ENCODE measurements at regions not wholly inside any gene's neighbourhood (a gene's known extent, or its start where the extent isn't known, plus 50 kb on each side); places are given as distances from the start of the nearest gene placed in this dataset.

GRCh38 chr5:97408331-97408730 lies 225.3 kb upstream of the RIOK2 start:
- Histone ChIP-seq H3K4me3 (no peak overlapping the region), H3K27me3 (no peaks in the 10 kb centered on the region), H3K36me3 (no peaks in the 10 kb centered on the region), H3K27ac (no peak overlapping the region), H3K9me3 (no peaks in the 10 kb centered on the region), H3K4me1 (no peaks in the 10 kb centered on the region)
- no peak for TF ChIP-seq CTCF (IDR thresholded peaks at IDR 0.05)
- intact Hi-C loops (cut with DNase I), result no loop called here
- no peak for DNase-seq (ENCODE audit: extremely low spot score in 2 of 2)

- Histone ChIP-seq H3K36me3 (no peaks in the 10 kb centered on the region), H3K4me1 (no peaks in the 10 kb centered on the region), H3K9me3 (no peaks in the 10 kb centered on the region), H3K27me3 (no peaks in the 10 kb centered on the region), H3K27ac (no peak overlapping the region), H3K4me3 (no peak overlapping the region)
- DNase-seq (ENCODE audit: extremely low spot score in 2 of 2), result no peak
- TF ChIP-seq POLR2AphosphoS5 (IDR thresholded peaks at IDR 0.05; ENCODE audit: insufficient read depth in 1 of 2, low read depth in 1 of 2) (no peak), CTCF (IDR thresholded peaks at IDR 0.05) (no peak), POLR2A (IDR thresholded peaks at IDR 0.05) (no peak)
- intact Hi-C loops (cut with DNase I), result no loop called here
These were observed 229.9 kb upstream of the RIOK2 start for GRCh38 chr5:97412959-97413358.

- Histone ChIP-seq H3K27me3 (no peaks in the 10 kb centered on the region), H3K4me3 (no peak overlapping the region), H3K36me3 (no peaks in the 10 kb centered on the region), H3K27ac (no peak overlapping the region), H3K9me3 (no peaks in the 10 kb centered on the region), H3K4me1 (no peaks in the 10 kb centered on the region)
- DNase-seq (ENCODE audit: extremely low spot score in 2 of 2), result no peak
- intact Hi-C loops (cut with DNase I), result no loop called here
- TF ChIP-seq POLR2AphosphoS5 (IDR thresholded peaks at IDR 0.05; ENCODE audit: insufficient read depth in 1 of 2, low read depth in 1 of 2) (no peak), CTCF (IDR thresholded peaks at IDR 0.05) (no peak), POLR2A (IDR thresholded peaks at IDR 0.05) (no peak)
These were observed 234.9 kb upstream of the RIOK2 start for GRCh38 chr5:97417986-97418385.

- no peaks in the 10 kb centered on the region for H3K27me3 ChIP-seq
- H3K27ac ChIP-seq, result no peak overlapping the region
- no peaks in the 10 kb centered on the region for H3K9me3 ChIP-seq
- no peaks in the 10 kb centered on the region for H3K4me1 ChIP-seq
- DNase-seq (ENCODE audit: extremely low spot score in 2 of 2), result no peak
- no peaks in the 10 kb centered on the region for H3K36me3 ChIP-seq
- intact Hi-C loops (cut with DNase I), result no loop called here
- no peak for TF ChIP-seq POLR2AphosphoS5 (IDR thresholded peaks at IDR 0.05; ENCODE audit: insufficient read depth in 1 of 2, low read depth in 1 of 2)
- TF ChIP-seq POLR2A (IDR thresholded peaks at IDR 0.05), result no peak
- no peak for TF ChIP-seq CTCF (IDR thresholded peaks at IDR 0.05)
- H3K4me3 ChIP-seq, result no peak overlapping the region
These were observed 235.4 kb upstream of the RIOK2 start for GRCh38 chr5:97418462-97418861.

GRCh38 chr5:97420646-97421045 lies 237.6 kb upstream of the RIOK2 start:
- H3K27ac ChIP-seq, result no peak overlapping the region
- H3K27me3 ChIP-seq, result no peaks in the 10 kb centered on the region
- TF ChIP-seq CTCF (IDR thresholded peaks at IDR 0.05), result no peak
- TF ChIP-seq POLR2AphosphoS5 (IDR thresholded peaks at IDR 0.05; ENCODE audit: insufficient read depth in 1 of 2, low read depth in 1 of 2), result no peak
- no peak for TF ChIP-seq POLR2A (IDR thresholded peaks at IDR 0.05)
- H3K4me3 ChIP-seq, result no peak overlapping the region
- intact Hi-C loops (cut with DNase I), result no loop called here
- H3K4me1 ChIP-seq, result no peaks in the 10 kb centered on the region
- no peaks in the 10 kb centered on the region for H3K36me3 ChIP-seq
- no peaks in the 10 kb centered on the region for H3K9me3 ChIP-seq
- DNase-seq (ENCODE audit: extremely low spot score in 2 of 2), result no peak
